Activated B cell treated with CpG ODN at 0.5 μM for 24 hours (primary cell): ENCODE measurements at regions not wholly inside any gene's neighbourhood (a gene's known extent, or its start where the extent isn't known, plus 50 kb on each side); places are given as distances from the start of the nearest gene placed in this dataset.

Source experiments
- ATAC-seq: fragments of 200-7000 bp; cut with Tn5 transposase; one replicate; pipeline ENCODE4 v1.10.0; 2021; ENCODE audit warnings: low read depth, mild to moderate bottlenecking, moderate library complexity
- CTCF ChIA-PET: fragments of 350-600 bp; sonication (Branson Sonifier 250); formaldehyde crosslinking; loops from one replicate; lab custom pipeline; 2021; ENCODE audit warnings: antibody characterized with exemption; lab: Charles Lee
- POLR2A ChIA-PET: fragments of 350-600 bp; sonication (Branson Sonifier 250); formaldehyde crosslinking; loops from one replicate; lab custom pipeline; 2021; ENCODE audit warnings: antibody characterized with exemption; lab: Charles Lee
- DNase-seq: peaks from one replicate; pipeline ENCODE4 v3.0.0; 2022
- H3K27ac Mint-ChIP-seq: one replicate; pipeline ENCODE4 v1.8.0; 2020; ENCODE audit warnings: mixed read lengths
- H3K27me3 Mint-ChIP-seq: one replicate; pipeline ENCODE4 v1.8.0; 2021; ENCODE audit warnings: mixed read lengths
- H3K36me3 Mint-ChIP-seq: one replicate; pipeline ENCODE4 v1.8.0; 2021; ENCODE audit warnings: low read depth, mixed read lengths
- H3K4me1 Mint-ChIP-seq: one replicate; pipeline ENCODE4 v1.8.0; 2021; ENCODE audit warnings: mixed read lengths
- H3K4me3 Mint-ChIP-seq: one replicate; pipeline ENCODE4 v1.8.0; 2020; ENCODE audit warnings: mild to moderate bottlenecking, mixed read lengths
- H3K9me3 Mint-ChIP-seq: one replicate; pipeline ENCODE4 v1.8.0; 2020; ENCODE audit warnings: mixed read lengths
- intact Hi-C: fragments of 100-400 bp; cut with micrococcal nuclease; formaldehyde crosslinking; loops from one replicate; pipeline ENCODE4 v1.15.1; 2024
- TF ChIP-seq, protein P1 (sequence below): fragments of 200-600 bp; IDR thresholded peaks from one replicate; pipeline ENCODE4 v1.8.0; 2022; ENCODE audit warnings: antibody characterized with exemption, mild to moderate bottlenecking

DNA sequence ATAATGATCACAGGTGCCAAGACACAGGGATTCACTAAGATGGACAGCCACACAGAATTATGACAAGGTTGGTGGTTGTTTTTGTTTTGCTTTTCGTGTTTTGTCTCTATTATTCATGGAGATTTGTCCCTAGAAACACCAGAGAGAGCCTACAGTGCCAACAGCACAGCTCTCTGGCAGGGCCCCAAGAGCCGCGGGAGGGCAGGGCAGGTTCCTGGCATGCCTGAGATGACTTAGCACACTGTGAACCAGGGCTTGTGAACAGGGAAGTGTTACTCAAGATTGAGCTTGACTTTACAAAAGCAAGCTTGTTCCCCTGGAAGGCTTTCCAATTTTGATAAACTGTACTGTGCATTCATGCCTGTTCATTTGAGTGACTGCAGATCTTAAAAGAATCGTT, 437.4 kb upstream of the SALL3 start:
- Mint-ChIP-seq H3K27me3 (no peaks in the 10 kb centered on the region), H3K9me3 (peaks cover 2% of the 10 kb centered on the region), H3K36me3 (no peaks in the 10 kb centered on the region), H3K4me3 (no peak overlapping the region), H3K27ac (no peak overlapping the region), H3K4me1 (no peaks in the 10 kb centered on the region)
- TF ChIP-seq, protein P1, sequence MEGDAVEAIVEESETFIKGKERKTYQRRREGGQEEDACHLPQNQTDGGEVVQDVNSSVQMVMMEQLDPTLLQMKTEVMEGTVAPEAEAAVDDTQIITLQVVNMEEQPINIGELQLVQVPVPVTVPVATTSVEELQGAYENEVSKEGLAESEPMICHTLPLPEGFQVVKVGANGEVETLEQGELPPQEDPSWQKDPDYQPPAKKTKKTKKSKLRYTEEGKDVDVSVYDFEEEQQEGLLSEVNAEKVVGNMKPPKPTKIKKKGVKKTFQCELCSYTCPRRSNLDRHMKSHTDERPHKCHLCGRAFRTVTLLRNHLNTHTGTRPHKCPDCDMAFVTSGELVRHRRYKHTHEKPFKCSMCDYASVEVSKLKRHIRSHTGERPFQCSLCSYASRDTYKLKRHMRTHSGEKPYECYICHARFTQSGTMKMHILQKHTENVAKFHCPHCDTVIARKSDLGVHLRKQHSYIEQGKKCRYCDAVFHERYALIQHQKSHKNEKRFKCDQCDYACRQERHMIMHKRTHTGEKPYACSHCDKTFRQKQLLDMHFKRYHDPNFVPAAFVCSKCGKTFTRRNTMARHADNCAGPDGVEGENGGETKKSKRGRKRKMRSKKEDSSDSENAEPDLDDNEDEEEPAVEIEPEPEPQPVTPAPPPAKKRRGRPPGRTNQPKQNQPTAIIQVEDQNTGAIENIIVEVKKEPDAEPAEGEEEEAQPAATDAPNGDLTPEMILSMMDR, result no peak
- DNase-seq (no peak), ATAC-seq (no peak)
- intact Hi-C loops, result no loop called here
- ChIA-PET CTCF (no interaction called here), POLR2A (no interaction called here)

DNA sequence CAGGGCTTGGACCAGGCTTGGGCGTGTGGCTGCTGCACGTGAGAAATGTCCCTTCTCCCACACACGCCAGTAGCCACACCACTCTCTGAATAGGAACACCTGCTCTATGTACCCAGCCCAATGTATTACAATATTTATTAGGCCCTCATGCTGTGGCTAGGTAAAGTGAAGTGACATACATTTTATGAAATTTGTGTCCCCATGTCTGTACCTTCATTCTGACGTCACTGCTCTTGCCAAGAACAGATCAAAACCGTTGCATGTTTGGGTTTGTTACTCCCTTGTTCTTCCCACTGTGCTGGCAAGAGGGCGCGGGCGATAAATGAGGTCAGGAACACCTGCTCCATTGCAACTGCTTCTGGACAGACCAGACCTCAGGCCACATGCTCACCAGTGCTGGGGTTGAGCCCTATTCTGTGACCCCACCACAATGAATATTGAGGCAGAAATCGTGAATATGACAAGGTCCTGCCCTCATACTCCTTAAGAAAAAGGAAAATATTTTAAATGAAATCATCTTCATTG, 436.4 kb upstream of the SALL3 start:
- no peaks in the 10 kb centered on the region for H3K27me3 Mint-ChIP-seq
- no peak overlapping the region for H3K4me3 Mint-ChIP-seq
- intact Hi-C loops, result no loop called here
- no peak for DNase-seq
- no peaks in the 10 kb centered on the region for H3K36me3 Mint-ChIP-seq
- TF ChIP-seq, protein P1, result no peak
- ChIA-PET POLR2A (no interaction called here), CTCF (no interaction called here)
- no peaks in the 10 kb centered on the region for H3K4me1 Mint-ChIP-seq
- H3K27ac Mint-ChIP-seq, result no peak overlapping the region
- peaks cover 2% of the 10 kb centered on the region for H3K9me3 Mint-ChIP-seq
- ATAC-seq, result no peak

- H3K4me1 Mint-ChIP-seq, result no peaks in the 10 kb centered on the region
- no peak for DNase-seq
- no peak overlapping the region for H3K27ac Mint-ChIP-seq
- H3K36me3 Mint-ChIP-seq, result no peaks in the 10 kb centered on the region
- CTCF ChIA-PET, result no interaction called here
- no peaks in the 10 kb centered on the region for H3K27me3 Mint-ChIP-seq
- POLR2A ChIA-PET, result no interaction called here
- peaks cover 5% of the 10 kb centered on the region for H3K9me3 Mint-ChIP-seq
- intact Hi-C loops, result no loop called here
- TF ChIP-seq, protein P1, result no peak
- no peak for ATAC-seq
- H3K4me3 Mint-ChIP-seq, result no peak overlapping the region
Measured at GRCh38 chr18:78546281-78546680, 433.3 kb upstream of the SALL3 start.

DNA sequence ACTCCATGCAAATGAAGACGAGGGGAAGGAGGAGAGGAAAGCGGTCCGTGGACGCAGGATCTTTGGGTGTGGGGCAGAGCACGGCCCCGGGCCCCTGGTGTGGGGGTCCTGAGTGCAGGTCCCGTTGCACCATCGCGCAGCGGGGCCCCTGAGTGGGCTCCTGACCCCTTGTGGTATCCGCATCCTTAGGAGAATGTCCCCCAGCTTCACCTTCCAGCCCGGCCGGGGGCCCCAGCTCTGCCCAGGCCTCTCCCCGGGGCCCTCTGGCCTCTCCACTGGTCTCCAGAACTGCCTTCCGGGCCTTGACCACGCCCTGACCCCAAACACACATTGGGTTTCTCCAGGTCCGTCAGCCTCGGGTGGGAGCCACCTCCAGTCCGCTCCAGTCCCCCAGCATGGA, 431.8 kb upstream of the SALL3 start:
- ChIA-PET CTCF (no interaction called here), POLR2A (no interaction called here)
- no peaks in the 10 kb centered on the region for H3K4me1 Mint-ChIP-seq
- H3K27me3 Mint-ChIP-seq, result no peaks in the 10 kb centered on the region
- no peak for DNase-seq
- intact Hi-C loops, result no loop called here
- no peak overlapping the region for H3K27ac Mint-ChIP-seq
- TF ChIP-seq, protein P1, result no peak
- no peak overlapping the region for H3K4me3 Mint-ChIP-seq
- peaks cover 5% of the 10 kb centered on the region for H3K9me3 Mint-ChIP-seq
- ATAC-seq, result no peak
- H3K36me3 Mint-ChIP-seq, result no peaks in the 10 kb centered on the region

DNA sequence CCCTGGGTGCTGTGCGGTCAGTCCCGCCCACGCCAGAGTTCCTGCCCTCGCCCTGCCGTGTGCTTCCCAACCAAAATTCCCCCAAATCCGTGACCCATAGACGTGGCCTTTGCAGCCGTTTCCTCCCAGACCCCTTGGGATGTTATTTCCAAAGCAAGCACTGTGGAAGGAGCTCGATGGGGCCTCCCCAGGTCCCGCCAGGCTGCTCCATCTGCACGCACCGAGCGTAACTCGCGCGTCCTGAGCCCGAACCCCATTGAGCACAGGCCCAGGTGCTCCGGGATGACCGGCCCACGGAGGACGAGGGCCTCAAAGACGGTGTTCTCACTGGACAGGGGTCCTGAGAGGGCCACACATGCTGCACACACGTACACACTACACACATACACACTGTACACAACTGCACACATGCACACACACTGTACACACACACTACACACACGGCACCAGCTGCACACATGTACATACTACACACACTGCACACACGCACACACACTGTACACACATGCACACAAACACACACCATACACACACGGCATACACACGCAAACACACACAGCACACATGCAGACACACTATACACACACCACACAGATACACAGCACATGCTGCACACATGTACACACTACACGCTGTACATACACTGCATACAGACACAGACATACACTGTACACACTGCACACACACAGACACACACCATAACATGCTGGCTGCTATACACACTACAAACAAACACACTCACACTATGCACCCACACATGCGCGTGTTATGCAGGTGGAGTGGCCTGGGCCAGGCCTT, 431.2 kb upstream of the SALL3 start:
- no peaks in the 10 kb centered on the region for H3K27me3 Mint-ChIP-seq
- peaks cover 5% of the 10 kb centered on the region for H3K9me3 Mint-ChIP-seq
- intact Hi-C loops, result no loop called here
- CTCF ChIA-PET, result no interaction called here
- no peak overlapping the region for H3K27ac Mint-ChIP-seq
- TF ChIP-seq, protein P1, result no peak
- H3K4me1 Mint-ChIP-seq, result no peaks in the 10 kb centered on the region
- no peak for ATAC-seq
- DNase-seq, result no peak
- no peaks in the 10 kb centered on the region for H3K36me3 Mint-ChIP-seq
- no peak overlapping the region for H3K4me3 Mint-ChIP-seq
- POLR2A ChIA-PET, result no interaction called here
